Retina (tissue), 1 donor: ENCODE measurements at regions not wholly inside any gene's neighbourhood (a gene's known extent, or its start where the extent isn't known, plus 50 kb on each side); places are given as distances from the start of the nearest gene placed in this dataset.

Experiments used
- DNase-seq: peaks from one replicate; pipeline ENCODE4 v3.0.0-alpha.2; 2016

DNA sequence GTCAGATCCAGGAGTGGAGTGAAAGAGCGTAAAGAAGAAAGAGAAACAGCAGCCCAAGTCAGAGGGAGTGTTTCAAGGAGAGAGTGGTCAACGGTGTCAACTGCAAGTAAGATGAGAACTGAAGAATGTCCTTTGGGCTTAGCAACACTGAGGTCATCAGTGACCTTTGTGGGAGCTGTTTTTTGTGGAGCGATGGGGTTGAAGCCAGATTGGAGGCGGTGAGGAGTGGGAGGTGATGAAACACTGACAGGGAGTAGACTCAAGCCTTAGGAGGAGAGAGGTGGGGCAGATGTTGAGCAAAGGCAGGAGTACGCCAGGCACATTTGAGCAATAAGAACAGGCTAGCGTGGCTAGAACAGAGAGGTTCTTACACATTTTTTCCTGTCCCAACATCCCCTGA lies 103.7 kb upstream of the GNAO1 start:
- DNase-seq, result no peak

DNA sequence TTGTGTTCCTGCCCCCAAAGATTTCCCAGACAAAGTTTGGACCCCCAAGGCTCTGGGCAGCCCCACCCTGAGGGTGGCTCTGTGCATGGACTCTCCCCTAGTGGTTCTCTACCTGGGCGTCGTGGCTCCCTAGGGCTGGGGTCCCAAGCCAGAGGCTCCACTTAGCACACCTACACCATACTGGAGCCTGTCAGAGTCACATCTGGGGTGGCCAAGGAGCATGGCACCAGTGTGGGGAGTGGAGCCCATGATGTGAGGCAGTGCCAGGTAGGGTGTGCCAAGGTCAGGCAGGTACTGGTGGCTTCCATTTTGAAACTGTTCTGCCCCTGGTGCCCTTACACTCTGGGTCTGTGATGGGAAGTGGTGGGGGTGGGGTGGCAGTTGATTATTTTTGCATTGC lies 109.9 kb upstream of the GNAO1 start:
- DNase-seq, result no peak

DNA sequence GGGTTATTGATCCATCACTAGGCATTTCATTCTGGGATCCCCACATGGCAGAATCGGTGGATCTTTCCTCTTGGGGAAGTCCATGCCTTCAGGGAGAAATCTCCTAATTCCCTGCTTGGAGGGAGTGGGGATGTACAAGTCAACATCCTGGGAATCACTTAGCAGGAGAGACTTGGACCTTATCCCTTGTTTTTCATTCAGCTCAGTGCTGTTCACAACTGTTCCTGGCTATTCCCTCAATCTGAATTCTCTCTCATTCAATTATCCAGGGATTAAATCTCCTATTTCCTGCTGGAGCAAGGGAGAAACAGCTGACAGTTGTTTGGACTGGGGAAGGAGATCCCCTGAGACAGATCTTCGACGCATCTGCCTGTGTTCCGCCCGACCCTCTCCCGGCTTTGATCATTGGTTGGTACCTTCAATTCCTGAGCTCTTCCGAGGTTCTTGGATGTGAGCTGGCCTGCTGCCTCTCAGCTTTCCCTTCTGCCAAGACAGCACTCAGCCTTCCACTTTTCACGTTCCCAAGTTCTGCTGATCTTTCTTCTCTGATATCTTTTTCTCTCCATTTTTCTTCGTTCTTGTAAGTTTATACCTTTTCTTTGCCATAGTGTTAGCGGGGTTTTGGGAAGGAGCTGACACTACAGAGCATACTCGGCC lies 115.4 kb upstream of the GNAO1 start:
- no peak for DNase-seq

DNA sequence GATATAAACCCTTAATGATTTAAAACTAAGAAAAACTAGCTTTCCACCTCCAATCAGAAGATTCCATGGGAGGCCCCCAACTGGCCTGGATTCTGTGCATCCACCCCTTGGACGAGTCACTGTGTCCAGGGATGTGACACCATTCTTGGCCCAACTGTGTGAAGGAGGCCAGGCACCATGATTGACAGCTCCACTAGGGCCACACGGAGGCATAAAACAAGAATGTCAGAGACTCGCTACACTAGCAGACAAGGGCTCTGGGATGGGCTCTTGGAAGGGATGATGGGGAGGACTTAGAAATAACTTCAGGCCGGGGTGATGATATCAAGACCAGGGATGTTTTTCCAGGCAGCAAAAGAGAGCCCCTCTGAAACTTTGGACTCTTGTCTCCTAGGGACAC lies 117.8 kb upstream of the GNAO1 start:
- DNase-seq, result no peak

DNA sequence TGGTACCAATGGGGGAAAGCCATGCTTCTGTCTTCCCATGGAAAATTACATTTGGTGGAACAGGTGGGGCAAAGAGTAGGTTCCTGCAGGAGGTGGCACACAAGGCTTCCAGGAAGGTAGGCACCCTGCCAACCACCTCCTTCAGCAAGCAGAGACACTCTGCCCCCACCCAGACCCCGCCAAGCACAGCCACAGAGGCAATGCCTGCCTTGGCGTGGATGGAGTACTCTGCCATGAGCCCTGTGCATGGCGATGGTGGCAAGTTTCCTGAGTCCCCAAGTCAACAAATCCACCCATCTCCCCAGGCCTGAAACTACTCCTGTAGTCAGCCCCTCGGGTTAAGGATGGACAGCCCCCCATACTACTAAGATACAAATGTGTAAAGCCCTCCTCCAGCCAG lies 119.2 kb upstream of the GNAO1 start:
- DNase-seq, result no peak

DNA sequence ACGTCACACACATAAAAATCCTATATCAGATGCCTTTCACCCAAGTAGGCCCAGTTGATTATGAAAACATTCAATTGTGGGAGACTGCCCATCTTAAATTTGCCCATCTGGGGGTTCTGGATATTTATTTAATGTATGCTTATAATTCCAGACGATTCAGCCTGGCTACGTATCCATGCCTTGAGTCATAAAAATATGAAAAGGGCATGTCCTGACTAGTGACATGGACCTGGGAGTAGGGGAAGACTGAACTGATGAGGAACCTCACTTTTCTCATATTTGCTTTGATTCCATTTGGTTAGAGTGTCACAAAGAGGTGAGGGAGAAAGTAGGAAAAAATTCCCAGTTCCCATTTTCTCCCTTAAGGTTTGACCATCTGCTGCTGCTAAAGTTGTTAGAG lies 122.5 kb upstream of the GNAO1 start:
- no peak for DNase-seq

DNA sequence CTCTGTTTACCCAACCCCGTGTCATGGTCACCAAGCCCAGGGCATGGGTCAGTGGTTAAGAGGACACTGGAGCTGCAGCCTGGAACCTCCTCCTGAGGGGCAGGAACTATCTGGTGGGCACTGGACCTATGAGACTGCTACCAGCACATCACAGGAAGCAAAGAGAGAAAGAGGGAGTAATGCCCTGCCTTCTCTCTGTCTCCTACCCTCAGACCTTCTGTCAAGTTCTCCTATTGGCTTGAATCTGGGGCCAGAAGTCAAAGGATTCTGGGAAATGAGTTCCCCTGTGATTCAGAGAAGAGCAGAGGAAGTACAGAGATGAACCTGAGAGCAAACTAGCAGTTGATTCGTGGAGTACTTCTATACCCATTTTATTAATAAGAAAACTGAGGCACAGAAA lies 123.0 kb upstream of the GNAO1 start:
- no peak for DNase-seq

DNA sequence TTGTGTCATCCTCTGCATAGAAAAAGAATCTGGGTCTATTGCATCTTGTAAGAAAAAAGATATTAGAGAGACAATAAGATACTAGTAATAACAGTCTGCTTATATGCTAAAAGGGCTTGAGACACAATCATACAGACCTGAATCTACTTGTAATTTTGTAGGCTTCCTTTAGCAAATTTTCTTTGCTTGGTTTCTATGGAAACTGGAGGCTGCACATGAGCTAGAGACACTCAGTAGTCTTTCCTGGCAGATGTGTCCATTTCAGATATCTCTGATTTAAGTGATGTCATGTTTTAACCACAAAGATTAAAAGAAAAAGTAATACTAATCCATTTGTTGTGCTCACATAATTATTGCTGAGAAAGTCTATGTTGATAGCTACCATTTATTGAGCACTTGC lies 123.9 kb upstream of the GNAO1 start:
- no peak for DNase-seq

DNA sequence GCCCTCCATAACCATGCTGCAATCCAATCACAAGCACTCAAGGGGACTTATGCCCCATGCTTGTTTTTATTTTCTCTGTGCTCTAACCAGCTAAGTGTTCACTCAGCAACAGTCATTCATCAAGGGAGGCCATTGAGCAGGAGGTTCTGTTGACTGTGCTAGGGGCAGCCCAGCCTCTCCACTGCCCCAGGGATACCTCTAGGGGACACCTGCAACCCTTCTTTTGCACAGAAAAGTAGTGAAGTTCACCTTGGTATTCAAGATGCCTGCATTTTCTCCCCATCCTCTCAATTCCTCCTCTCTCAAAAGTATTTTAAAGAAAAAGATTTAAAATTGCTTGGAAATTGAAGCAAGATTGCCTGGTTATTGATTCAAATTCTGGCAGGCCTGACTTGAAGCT lies 124.7 kb upstream of the GNAO1 start:
- no peak for DNase-seq

DNA sequence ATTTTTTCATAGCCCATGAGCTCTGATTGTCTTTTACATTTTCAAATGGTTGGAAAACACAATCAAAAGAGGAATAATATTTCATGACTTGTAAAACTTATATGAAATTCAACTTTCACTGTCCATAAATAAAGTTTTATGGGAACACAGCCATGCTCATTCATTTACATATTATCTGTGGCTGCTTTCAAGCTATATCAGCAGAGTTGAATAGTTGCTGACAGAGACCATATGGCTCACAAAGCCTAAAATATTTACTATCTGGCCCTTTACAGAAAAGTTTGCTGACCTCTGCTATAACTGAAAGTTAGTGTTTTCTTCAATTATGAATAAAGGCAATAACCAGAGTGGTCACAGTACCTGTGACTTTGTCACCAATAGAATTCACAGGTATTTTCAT lies 128.2 kb upstream of the GNAO1 start:
- DNase-seq, result no peak

DNA sequence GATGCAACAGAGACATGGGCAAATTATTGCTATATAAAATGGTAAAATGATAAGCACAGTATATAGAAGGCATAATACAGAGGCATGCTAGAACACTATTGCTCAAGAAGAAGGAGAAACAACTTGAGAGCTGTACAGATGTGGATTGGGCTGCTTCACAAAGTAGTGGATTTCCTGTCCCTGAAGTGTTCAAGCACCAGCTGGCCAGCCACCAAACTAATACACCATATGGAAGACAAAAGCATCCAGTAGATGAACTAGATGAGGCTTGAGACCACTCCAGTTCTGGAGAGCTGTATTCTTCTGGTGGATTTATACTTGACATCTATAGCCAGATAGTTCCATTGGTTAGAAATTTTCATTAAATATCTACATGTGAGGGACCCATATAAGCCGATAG lies 134.1 kb upstream of the GNAO1 start:
- no peak for DNase-seq

DNA sequence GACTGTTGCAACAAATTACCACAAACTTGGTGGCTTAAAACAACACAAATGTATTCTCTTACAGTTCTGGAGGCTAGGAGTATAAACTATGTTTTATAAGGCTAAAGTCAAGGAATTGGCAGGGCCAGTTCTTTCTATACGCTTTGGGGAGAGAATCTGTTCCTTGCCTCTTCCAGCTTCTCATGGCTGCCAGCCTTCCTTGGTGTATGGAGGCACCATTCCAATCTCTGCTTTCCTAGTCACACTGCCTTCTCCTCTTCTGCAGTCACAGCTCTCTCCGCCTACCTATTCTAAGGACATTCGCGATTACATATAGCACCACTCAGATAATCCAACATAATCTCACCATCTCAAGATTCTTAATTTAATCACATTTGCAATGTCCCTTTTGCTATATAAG lies 140.4 kb upstream of the GNAO1 start:
- no peak for DNase-seq

DNA sequence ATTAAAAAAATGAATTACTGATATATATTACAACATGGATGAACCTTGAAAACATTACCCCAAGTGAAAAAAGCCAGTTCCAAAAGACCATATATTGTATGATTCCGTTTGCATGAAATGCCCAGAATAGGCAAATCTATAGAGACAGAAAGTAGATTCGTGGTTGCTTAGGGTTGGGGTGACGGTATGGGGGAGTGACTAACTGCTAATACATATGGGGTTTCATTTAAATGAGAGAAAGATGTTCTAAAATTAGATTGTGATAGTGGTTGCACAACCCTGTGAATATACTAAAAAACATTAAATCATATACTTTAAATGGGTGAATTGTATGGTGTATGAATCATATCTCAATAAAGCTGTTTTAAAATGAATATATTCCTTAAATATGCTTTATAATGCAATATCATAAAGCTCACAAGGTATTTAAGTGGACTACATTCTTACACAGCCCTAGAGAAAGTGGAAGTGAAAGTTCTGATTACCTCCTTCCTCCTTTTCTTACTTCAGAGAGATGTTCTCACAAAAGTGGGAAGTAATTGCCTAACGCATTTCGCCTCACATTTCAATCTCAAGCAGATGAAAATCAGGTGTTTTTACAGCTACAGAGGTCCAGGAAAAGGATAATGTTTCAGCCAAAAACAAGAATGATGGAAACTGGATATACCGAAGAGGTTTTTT lies 142.7 kb upstream of the GNAO1 start:
- no peak for DNase-seq

DNA sequence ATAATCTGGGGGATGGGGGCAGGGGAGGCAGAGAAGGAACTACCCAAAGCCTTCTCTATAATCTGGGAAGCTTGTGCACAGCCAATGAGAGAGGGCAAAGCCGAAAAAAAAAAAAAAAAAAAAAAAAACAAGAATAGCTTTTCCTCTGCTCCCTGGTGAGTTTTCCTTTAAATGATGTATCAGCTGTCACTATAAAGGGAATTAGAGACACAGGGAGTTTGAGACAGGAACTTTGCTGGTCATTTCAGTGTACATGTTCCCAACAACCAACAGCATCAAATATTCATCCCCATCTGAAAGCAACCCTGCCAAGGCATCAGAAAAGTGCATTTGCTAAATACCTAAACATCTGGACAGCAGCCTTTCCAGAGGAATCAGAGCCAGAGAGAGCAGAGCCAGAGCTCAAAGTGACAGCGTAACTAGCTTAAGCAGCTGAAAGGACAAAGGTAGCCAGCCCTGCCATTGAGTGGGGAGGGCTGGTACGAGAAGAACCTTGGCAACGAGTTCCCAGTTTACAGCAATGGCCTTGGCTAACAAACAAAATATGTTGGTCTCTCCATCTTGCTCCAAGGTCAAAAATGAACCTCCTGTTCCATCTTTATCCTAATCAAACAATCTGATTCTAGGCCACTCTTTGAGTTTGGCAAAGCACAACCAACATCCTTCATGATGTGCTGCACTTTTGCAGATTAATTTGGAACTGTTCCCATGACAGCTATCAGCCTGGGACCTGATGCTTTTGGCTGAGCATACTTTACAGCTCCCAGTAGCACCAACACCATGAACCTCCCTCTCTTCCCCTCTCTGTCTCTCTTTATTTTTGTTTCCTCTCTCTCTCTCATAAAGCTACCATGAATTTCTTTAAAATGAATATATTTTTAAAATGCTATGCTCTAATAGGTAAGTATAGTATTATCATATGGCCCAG lies 143.7 kb upstream of the GNAO1 start:
- peak; percentile 19 for DNase-seq

DNA sequence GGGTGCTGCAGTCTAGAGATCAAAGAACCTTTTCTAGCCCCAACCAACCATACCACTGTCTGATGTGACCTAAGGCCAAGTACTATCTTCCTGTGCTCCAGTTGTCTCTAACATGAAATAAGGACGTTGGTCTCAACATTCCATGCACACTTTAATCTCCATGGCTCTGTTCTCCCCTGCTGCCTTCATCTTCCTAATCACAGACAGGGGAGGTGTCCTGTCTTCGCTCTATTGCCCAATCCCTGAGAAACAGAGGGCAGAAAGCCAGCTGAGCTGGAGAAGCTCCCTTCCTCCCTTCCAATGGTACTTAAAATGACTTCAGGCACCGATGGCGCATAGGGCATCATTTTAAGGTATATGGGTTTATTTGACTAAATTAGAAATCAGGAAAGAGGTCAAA lies 148.9 kb upstream of the GNAO1 start:
- no peak for DNase-seq

DNA sequence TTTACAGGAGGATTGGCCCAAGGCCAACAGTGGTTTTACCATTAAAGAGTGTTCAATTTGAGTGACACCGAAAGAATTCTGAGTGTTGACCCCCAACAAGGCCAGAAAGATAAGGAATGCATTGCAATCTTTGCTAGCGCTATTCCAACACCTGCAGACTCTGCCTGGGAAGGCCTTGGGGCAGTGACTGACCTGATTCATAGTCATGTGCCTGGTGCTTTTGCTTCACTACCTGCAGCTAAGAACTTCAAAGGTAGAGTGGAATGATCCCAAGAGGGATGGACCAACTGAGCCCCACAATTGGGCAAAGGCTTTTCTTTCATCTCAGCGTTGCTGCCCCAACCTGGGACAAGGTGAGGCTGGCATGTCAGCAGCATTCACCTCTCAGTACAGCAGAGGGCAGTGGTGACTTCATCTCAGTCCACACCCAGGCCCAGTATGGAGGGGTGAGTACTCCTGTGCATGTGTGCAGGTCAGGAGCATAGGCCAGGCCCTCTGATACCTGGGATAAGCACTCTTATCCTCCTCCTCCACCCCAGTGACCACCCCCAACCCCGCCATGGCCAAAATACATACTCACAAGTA lies 149.6 kb upstream of the GNAO1 start:
- peak; percentile 32 for DNase-seq

DNA sequence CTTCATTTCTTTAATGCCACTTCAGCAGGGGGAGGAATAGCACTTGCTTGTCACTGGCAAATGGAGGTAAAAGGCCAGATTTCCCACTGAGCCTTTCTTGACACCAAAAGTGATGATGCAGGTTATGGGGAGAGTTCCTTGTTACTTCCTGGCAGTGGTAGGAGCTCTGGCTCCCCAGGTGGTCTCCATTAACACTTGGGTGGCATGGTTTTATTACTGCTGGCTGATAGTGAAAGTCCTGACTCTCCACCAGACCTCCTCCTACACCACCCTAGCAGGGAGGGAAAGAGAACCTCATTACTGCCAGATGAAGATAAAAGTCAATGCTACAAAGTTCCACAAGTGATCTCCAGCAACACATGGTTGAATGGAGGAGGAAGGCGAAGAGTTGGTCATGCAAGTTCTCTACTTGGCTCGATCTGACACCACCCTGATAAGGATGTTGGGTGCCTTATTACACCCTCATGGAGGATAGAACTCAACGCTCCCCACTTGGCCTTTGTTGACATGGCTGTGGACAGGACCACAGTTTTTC lies 152.7 kb upstream of the GNAO1 start:
- DNase-seq, result no peak

DNA sequence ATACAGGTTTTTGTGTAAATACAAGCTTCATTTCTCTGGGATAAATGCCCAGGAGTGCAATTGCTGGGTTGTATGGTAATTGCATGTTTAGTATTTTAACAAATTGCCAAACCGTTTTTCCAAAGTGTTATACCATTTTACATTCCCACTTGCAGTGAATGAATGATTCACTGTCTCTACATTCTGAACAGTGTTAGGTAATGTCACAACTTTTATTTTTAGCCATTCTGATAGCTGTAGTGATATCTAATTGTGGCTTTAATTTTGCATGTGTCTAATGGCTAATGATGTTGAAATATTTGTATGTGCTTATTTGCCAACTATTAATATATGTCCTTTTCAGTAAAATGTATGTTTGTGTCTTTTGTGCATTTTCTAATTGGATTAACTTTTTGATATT lies 156.9 kb upstream of the CES5A start:
- DNase-seq, result no peak

DNA sequence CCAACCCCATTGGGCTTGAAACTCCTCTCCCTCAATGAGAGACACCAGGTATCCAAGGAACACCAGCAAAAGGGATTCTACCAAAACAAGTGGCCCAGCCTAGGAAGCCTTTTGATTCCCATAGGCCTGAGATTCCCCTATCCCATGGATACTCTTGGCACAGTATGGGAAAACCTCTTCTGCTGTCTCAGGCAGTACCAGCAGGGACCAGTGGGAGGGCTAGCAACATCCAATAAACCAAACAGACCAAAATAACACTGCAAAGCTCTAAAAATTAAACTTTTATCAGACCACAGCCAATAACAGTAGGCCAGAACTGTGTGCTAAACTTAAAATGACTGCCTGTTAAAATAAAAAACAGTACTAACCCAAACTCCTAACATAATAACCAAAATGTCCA lies 153.9 kb upstream of the CES5A start:
- DNase-seq, result no peak

DNA sequence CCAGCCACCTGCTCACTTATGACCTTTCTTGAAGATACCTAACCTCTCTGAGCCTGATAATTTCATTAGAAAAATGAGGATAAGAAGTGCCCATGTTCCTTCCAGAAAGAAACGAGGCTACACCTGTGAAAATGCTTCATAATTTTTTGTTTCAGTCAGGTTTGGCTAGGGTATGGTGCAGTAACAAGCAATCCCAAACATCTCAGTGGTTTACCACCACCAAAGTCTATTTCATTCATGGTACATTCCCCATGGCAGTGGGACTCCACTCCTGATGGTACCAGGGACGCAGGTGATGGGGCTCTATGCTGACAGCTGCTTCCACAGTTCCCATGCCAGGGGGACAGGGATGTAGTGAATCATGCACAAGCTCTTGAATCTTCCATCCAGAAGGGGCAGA lies 147.6 kb upstream of the CES5A start:
- DNase-seq, result no peak

DNA sequence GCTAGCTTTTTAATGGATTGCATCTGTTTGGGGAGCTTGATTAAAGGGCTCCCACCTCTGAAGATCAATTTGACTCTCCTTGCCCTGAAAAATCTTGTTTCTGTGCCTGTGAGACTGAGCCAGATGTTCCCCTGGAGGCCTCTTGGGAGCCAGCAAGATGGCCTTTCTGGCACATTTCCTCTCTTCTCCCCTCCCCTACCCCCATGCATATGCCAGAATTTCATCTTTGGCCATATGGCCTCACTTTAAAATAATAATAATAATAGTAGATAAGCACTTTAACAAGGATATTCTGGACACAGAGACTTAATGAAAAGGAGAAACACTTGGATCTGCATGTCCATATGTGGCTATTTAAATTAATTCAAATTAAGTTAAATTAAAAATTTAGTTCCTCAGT lies 144.1 kb upstream of the CES5A start:
- no peak for DNase-seq

DNA sequence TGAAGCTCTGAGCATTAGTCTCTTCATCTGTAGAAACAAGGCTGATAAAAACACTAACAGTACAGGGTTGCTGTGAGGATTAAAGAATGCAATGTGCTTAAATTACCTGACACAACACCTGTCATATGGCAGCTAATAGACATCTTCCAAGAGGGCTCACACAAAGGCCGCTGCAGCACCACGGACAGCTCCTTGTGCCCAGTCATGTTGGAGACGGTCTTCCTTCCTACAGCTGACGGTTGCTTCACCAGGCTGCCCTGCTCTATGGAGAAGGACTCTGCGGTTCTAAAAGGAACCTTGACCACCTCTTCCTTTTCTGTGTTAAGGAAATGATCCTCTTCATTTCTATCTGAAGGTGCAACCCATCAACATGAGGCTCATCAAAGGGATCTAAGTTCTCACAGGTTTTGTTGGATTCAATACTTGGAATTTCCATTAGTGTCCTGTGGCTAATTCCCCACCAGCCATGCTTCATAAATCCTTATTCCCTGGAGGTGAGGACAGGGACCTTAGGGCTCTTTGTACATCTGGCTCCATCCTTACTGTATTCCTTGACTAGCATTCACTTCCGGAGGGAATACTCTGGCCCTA lies 138.9 kb upstream of the CES5A start:
- peak; percentile 48 for DNase-seq

DNA sequence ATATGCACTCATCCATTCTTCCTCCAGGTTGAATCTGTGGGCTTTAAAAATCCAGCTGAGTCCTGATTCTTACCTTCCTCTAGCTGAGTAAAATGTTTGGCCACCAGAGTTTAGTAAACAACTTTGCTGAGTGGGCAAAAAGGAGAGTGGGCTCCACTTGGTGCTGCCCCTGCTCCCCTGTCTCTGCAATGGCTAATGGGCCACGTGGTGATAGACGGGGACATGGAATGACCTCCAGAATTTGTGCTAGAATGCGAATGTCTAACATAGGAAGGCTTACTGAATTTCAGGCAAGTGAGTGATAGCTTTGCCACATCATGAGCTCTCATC lies 137.3 kb upstream of the CES5A start:
- no peak for DNase-seq
